Activated gamma-delta T cell treated with Interleukin-2 at 50 U/mL for 16 hours (primary cell): ENCODE measurements at regions not wholly inside any gene's neighbourhood (a gene's known extent, or its start where the extent isn't known, plus 50 kb on each side); places are given as distances from the start of the nearest gene placed in this dataset.

ENCODE experiments used
- DNase-seq: peaks from one replicate; pipeline ENCODE4 v3.0.0-alpha.2; 2020

- no peak for DNase-seq
These were observed 113.3 kb upstream of the GRAMD2B start for GRCh38 chr5:126309860-126310259.

- no peak for DNase-seq
These were observed 111.4 kb upstream of the GRAMD2B start for GRCh38 chr5:126311766-126312165.

GRCh38 chr5:126315341-126315740 lies 107.9 kb upstream of the GRAMD2B start:
- DNase-seq: no peak

- DNase-seq: no peak
These were observed 90.9 kb upstream of the GRAMD2B start for GRCh38 chr5:126332326-126332725.

GRCh38 chr5:126334760-126335159 lies 88.4 kb upstream of the GRAMD2B start:
- no peak for DNase-seq

- DNase-seq: no peak
These were observed 87.3 kb upstream of the GRAMD2B start for GRCh38 chr5:126335886-126336285.

- no peak for DNase-seq
These were observed 84.6 kb upstream of the GRAMD2B start for GRCh38 chr5:126338635-126339034.

- DNase-seq: peak; percentile 52
These were observed 83.9 kb upstream of the GRAMD2B start for GRCh38 chr5:126339215-126339805.

- DNase-seq: no peak
These were observed 81.1 kb upstream of the GRAMD2B start for GRCh38 chr5:126341906-126342630.

GRCh38 chr5:126348855-126349635 lies 74.2 kb upstream of the GRAMD2B start:
- no peak for DNase-seq

- no peak for DNase-seq
These were observed 72.1 kb upstream of the GRAMD2B start for GRCh38 chr5:126351153-126351552.

- no peak for DNase-seq
These were observed 69.0 kb upstream of the GRAMD2B start for GRCh38 chr5:126354012-126354857.

- DNase-seq: no peak
These were observed 68.1 kb upstream of the GRAMD2B start for GRCh38 chr5:126354858-126355731.

GRCh38 chr5:126355940-126356339 lies 67.3 kb upstream of the GRAMD2B start:
- no peak for DNase-seq

GRCh38 chr5:126357585-126358342 lies 65.4 kb upstream of the GRAMD2B start:
- DNase-seq: no peak

- no peak for DNase-seq
These were observed 64.7 kb upstream of the GRAMD2B start for GRCh38 chr5:126358525-126358924.

GRCh38 chr5:126359884-126360283 lies 63.3 kb upstream of the GRAMD2B start:
- DNase-seq: no peak

- DNase-seq: no peak
These were observed 62.7 kb upstream of the GRAMD2B start for GRCh38 chr5:126360467-126360866.

GRCh38 chr5:126363658-126364057 lies 59.6 kb upstream of the GRAMD2B start:
- no peak for DNase-seq

- DNase-seq: no peak
These were observed 58.9 kb upstream of the GRAMD2B start for GRCh38 chr5:126364206-126364902.
